Endodermal cell (in vitro differentiated cells): ENCODE measurements at regions not wholly inside any gene's neighbourhood (a gene's known extent, or its start where the extent isn't known, plus 50 kb on each side); places are given as distances from the start of the nearest gene placed in this dataset.

Experiments used
- DNase-seq: peaks from one replicate; pipeline ENCODE4 v3.0.0-alpha.2; 2017
- H3K27ac ChIP-seq: 2 replicates; pipeline ENCODE4 v1.5.1; 2013; ENCODE audit warnings: mild to moderate bottlenecking, low read depth, low read length, moderate library complexity
- H3K27me3 ChIP-seq: 2 replicates; pipeline ENCODE4 v1.6.1; 2013; ENCODE audit warnings: mild to moderate bottlenecking, low read length, moderate library complexity; ENCODE audit not compliant: insufficient read depth, control insufficient read depth, poor library complexity, severe bottlenecking
- H3K36me3 ChIP-seq: 2 replicates; pipeline ENCODE4 v1.7.0; 2013; ENCODE audit warnings: mild to moderate bottlenecking, low read length, moderate library complexity; ENCODE audit not compliant: control insufficient read depth, insufficient read depth
- H3K4me1 ChIP-seq: one replicate; pipeline ENCODE4 v1.7.0; 2013; ENCODE audit warnings: low read length; ENCODE audit not compliant: control insufficient read depth, insufficient read depth
- H3K4me3 ChIP-seq: 2 replicates; pipeline ENCODE4 v1.5.1; 2013; ENCODE audit warnings: mild to moderate bottlenecking, low read length, moderate library complexity
- H3K9ac ChIP-seq: 2 replicates; pipeline ENCODE4 v1.6.1; 2013; ENCODE audit warnings: mild to moderate bottlenecking, low read length, moderate library complexity; ENCODE audit not compliant: poor library complexity, severe bottlenecking; ENCODE audit errors: extremely low read depth
- H3K9me3 ChIP-seq: 2 replicates; pipeline ENCODE4 v1.6.1; 2013; ENCODE audit warnings: mild to moderate bottlenecking, low read length, moderate library complexity; ENCODE audit not compliant: control insufficient read depth
- H3K27ac Mint-ChIP-seq: 2 replicates; pipeline ENCODE4 v1.8.0; 2020; ENCODE audit warnings: mixed read lengths
- H3K27me3 Mint-ChIP-seq: 2 replicates; pipeline ENCODE4 v1.8.0; 2021; ENCODE audit warnings: mild to moderate bottlenecking, mixed read lengths; ENCODE audit not compliant: insufficient read depth
- H3K36me3 Mint-ChIP-seq: 2 replicates; pipeline ENCODE4 v1.8.0; 2020; ENCODE audit warnings: low read depth, mixed read lengths
- H3K4me1 Mint-ChIP-seq: 2 replicates; pipeline ENCODE4 v1.8.0; 2020; ENCODE audit warnings: mixed read lengths
- H3K4me3 Mint-ChIP-seq: 2 replicates; pipeline ENCODE4 v1.8.0; 2020; ENCODE audit warnings: mild to moderate bottlenecking, moderate library complexity, mixed read lengths
- H3K9me3 Mint-ChIP-seq: 2 replicates; pipeline ENCODE4 v1.8.0; 2020; ENCODE audit warnings: mild to moderate bottlenecking, mixed read lengths
- CTCF ChIP-seq: fragments of 200-600 bp; sonication (generic); conservative IDR thresholded peaks from 2 replicates; pipeline ENCODE4 v1.5.0; 2021; ENCODE audit warnings: antibody characterized with exemption, mild to moderate bottlenecking
- WGBS, 2 experiments: methylation state at CpG; one replicate each; pipeline versions ENCODE4 v1.1.5 to v1.1.7; 2013; ENCODE audit warnings: missing lambda C conversion rate in 2 of 2, mixed read lengths in 1 of 2; ENCODE audit not compliant: insufficient coverage in 1 of 2, insufficient read length in 1 of 2; 5-methylcytosine and 5-hydroxymethylcytosine counted together

- peaks cover 10% of the 10 kb centered on the region for H3K9me3 Mint-ChIP-seq
- peaks cover 19% of the 10 kb centered on the region for H3K4me1 Mint-ChIP-seq
- Histone ChIP-seq H3K27me3 (no peaks in the 10 kb centered on the region), H3K4me3 (no peak overlapping the region), H3K9ac (no peak overlapping the region), H3K9me3 (peaks cover 6% of the 10 kb centered on the region), H3K4me1 (no peaks in the 10 kb centered on the region), H3K27ac (no peak overlapping the region), H3K36me3 (no peaks in the 10 kb centered on the region)
- H3K4me3 Mint-ChIP-seq, result no peak overlapping the region
- no peaks in the 10 kb centered on the region for H3K36me3 Mint-ChIP-seq
- TF ChIP-seq CTCF, result no peak
- WGBS, 2 experiments, result 91 to 100% methylated on average over 1 to 4 of the region's 4 CpGs
- H3K27ac Mint-ChIP-seq, result no peak overlapping the region
- no peak for DNase-seq
- peaks cover 16% of the 10 kb centered on the region for H3K27me3 Mint-ChIP-seq
Observed at GRCh38 chr2:150341982-150342680, 145.3 kb downstream of the RND3 start.

GRCh38 chr2:150339951-150340350 is 147.5 kb downstream of the RND3 start:
- H3K36me3 ChIP-seq, result no peaks in the 10 kb centered on the region
- H3K36me3 Mint-ChIP-seq, result no peaks in the 10 kb centered on the region
- H3K27ac ChIP-seq, result no peak overlapping the region
- H3K4me3 Mint-ChIP-seq, result no peak overlapping the region
- H3K27me3 ChIP-seq, result no peaks in the 10 kb centered on the region
- no peak overlapping the region for H3K9ac ChIP-seq
- H3K9me3 ChIP-seq, result peaks cover 6% of the 10 kb centered on the region
- H3K27me3 Mint-ChIP-seq, result peaks cover 13% of the 10 kb centered on the region
- TF ChIP-seq CTCF, result no peak
- H3K4me1 Mint-ChIP-seq, result peaks cover 16% of the 10 kb centered on the region
- no peak overlapping the region for H3K27ac Mint-ChIP-seq
- H3K4me1 ChIP-seq, result no peaks in the 10 kb centered on the region
- no peak overlapping the region for H3K4me3 ChIP-seq
- H3K9me3 Mint-ChIP-seq, result peaks cover 10% of the 10 kb centered on the region
- WGBS, 2 experiments, result 64% methylated on average over 2 of the region's 3 CpGs; no CpG with 5 or more reads in 1 of the 2 experiments
- DNase-seq, result no peak

GRCh38 chr2:150339282-150339681 is 148.2 kb downstream of the RND3 start:
- H3K4me3 Mint-ChIP-seq, result no peak overlapping the region
- H3K4me1 Mint-ChIP-seq, result peaks cover 11% of the 10 kb centered on the region
- no peak overlapping the region for H3K27ac Mint-ChIP-seq
- peaks cover 10% of the 10 kb centered on the region for H3K9me3 Mint-ChIP-seq
- no peak overlapping the region for H3K4me3 ChIP-seq
- H3K36me3 Mint-ChIP-seq, result no peaks in the 10 kb centered on the region
- no peaks in the 10 kb centered on the region for H3K4me1 ChIP-seq
- no peak for DNase-seq
- H3K9me3 ChIP-seq, result peaks cover 6% of the 10 kb centered on the region
- no peak overlapping the region for H3K9ac ChIP-seq
- H3K27me3 ChIP-seq, result no peaks in the 10 kb centered on the region
- WGBS, 2 experiments, result 87 to 100% methylated on average over 1 of the region's 1 CpG
- no peak for TF ChIP-seq CTCF
- H3K36me3 ChIP-seq, result no peaks in the 10 kb centered on the region
- H3K27ac ChIP-seq, result no peak overlapping the region
- H3K27me3 Mint-ChIP-seq, result peaks cover 8% of the 10 kb centered on the region
